Right lobe of liver (tissue), 6 donors: ENCODE measurements at regions not wholly inside any gene's neighbourhood (a gene's known extent, or its start where the extent isn't known, plus 50 kb on each side); places are given as distances from the start of the nearest gene placed in this dataset.
"Not testable (repeated sequence)": the region's sequence is repeated elsewhere in the genome, so short reads cannot be mapped to it uniquely, and the experiment has no call there.

ENCODE experiments used
- ATAC-seq, 4 donors: fragments of 200-7000 bp; cut with Tn5 transposase; one replicate each; pipeline ENCODE4 v1.9.1; 2020; ENCODE audit warnings: mild to moderate bottlenecking in 4 of 4, moderate library complexity in 4 of 4
- DNase-seq, 3 donors: peaks; one replicate each; pipeline ENCODE4 v3.0.0-alpha.2; 2020
- H3K27ac ChIP-seq, 3 donors: fragments of 200-600 bp; one replicate each; pipeline ENCODE4 v1.8.0; 2022
- H3K27me3 ChIP-seq, 2 donors: fragments of 200-600 bp; one replicate each; pipeline ENCODE4 v1.8.0; 2022
- H3K36me3 ChIP-seq, 4 donors: fragments of 200-600 bp; sonication (generic) in 1 of 4; one replicate each; pipeline versions ENCODE4 v1.5.1 to v1.8.0; 2017 to 2022; ENCODE audit warnings: control low read depth in 1 of 4
- H3K4me1 ChIP-seq, 4 donors: fragments of 200-600 bp; sonication (generic) in 1 of 4; one replicate each; pipeline versions ENCODE4 v1.5.1 to v1.8.0; 2017 to 2022; ENCODE audit warnings: control low read depth in 1 of 4
- H3K4me3 ChIP-seq, 3 donors: fragments of 200-600 bp; one replicate each; pipeline ENCODE4 v1.8.0; 2022
- H3K9me3 ChIP-seq, 4 donors: fragments of 200-600 bp; sonication (generic) in 1 of 4; one replicate each; pipeline versions ENCODE4 v1.5.1 to v1.8.0; 2017 to 2022; ENCODE audit warnings: control low read depth in 1 of 4
- CTCF ChIP-seq, 4 donors: fragments of 200-600 bp in 3 of 4; fragments of 450-650 bp in 1 of 4; IDR thresholded peaks; one replicate each; pipeline versions ENCODE4 v1.5.1 to v1.8.0; 2016 to 2022; ENCODE audit warnings: antibody characterized with exemption in 4 of 4, mild to moderate bottlenecking in 2 of 4
- POLR2A ChIP-seq: fragments of 450-650 bp; IDR thresholded peaks from one replicate; pipeline ENCODE4 v1.6.1; 2017; ENCODE audit warnings: antibody characterized with exemption, mild to moderate bottlenecking
- WGBS: methylation state at CpG from one replicate; pipeline ENCODE4 v1.1.6; 2018; ENCODE audit warnings: low coverage, low lambda C conversion rate; ENCODE audit not compliant: insufficient coverage; ENCODE audit errors: missing lambda C conversion rate; 5-methylcytosine and 5-hydroxymethylcytosine counted together
- intact Hi-C, 2 donors: fragments of 100-400 bp; cut with DNase I; formaldehyde crosslinking; loops; one replicate each; pipeline versions ENCODE4 v1.11.2 to v1.14.1; 2022
- donor health status: DM: no; HTN: yes; CAD: no.
- donor health status: DM: no; HTN: no; CAD: no.
- donor health status: DM: no; HTN: no; CAD: no.
- donor health status: DM: no; HTN: yes; CAD: no.
- donor health status: DM: no; HTN: yes; CAD: no.

- H3K9me3 ChIP-seq, result no peaks in the 10 kb centered on the region
- H3K27ac ChIP-seq, result peak overlapping the region; percentile 41 to 59 (median 54)
- intact Hi-C loops, result no loop called here
- peaks cover 0 to 24% (median 0%) of the 10 kb centered on the region in 4 donors for H3K4me1 ChIP-seq
- WGBS, result 2% methylated on average over 2 of the region's 2 CpGs
- peak overlapping the region in 1 of 3 donors; percentile 37 for H3K4me3 ChIP-seq
- DNase-seq (no peak), ATAC-seq (peak; percentile 67 to 83 (median 74))
- H3K36me3 ChIP-seq, result no peaks in the 10 kb centered on the region
- TF ChIP-seq CTCF (IDR thresholded peaks at IDR 0.05) (no peak), POLR2A (no peak)
- no peaks in the 10 kb centered on the region for H3K27me3 ChIP-seq
Measured at GRCh38 chr3:81823882-81824395, 62.5 kb upstream of the GBE1 start.

GRCh38 chr3:81823086-81823485, 61.6 kb upstream of the GBE1 start:
- H3K4me3 ChIP-seq, result no peak overlapping the region
- H3K27me3 ChIP-seq, result no peaks in the 10 kb centered on the region
- H3K4me1 ChIP-seq, result peaks cover 0 to 24% (median 0%) of the 10 kb centered on the region in 4 donors
- no peaks in the 10 kb centered on the region for H3K9me3 ChIP-seq
- DNase-seq, result peak; percentile 55 to 76 (median 72)
- ATAC-seq, result peak; percentile 84 to 96 (median 91)
- no peaks in the 10 kb centered on the region for H3K36me3 ChIP-seq
- no peak for TF ChIP-seq POLR2A
- no peak for TF ChIP-seq CTCF (IDR thresholded peaks at IDR 0.05)
- peak overlapping the region in 2 of 3 donors; percentile 41 to 42 for H3K27ac ChIP-seq
- intact Hi-C loops, result no loop called here
- WGBS, result 68% methylated on average over 3 of the region's 3 CpGs

DNA sequence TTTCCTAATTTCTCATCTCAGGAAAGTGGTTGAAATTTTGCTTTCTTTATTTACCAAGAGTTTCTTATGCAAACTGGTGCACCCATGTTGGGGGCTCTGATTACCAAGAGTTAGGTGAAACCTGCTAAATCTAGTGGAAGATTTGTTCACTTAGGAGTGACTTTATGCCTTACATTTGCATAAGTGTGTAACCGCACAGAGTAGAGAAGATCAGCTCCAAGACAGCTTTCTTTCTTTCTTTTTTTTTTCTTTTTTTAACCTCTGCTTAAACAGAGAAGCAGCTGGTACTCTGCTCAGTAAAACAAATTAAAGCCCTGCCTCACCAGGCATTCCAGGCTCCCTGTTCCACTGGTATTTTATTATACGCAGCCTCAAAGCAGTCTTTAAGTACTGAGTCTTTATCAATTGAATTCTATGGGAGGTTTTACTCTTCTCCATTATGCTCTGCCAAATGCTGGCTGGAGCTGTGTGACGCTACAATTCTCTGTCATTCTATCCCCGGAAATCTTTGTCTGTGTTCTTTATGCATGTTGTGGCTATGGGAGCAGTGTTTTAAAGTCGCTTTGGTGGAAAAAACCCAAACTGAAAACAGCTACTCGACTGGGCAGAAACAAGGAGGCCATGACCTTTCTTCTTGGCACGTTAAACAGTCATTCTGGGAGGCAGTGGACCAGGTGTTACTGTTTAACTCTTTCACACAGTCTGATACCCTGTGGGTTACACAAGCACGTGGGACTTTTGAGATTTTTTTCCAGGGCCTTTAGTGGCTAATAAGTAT, 55.2 kb upstream of the GBE1 start:
- intact Hi-C loops, result no loop called here
- Histone ChIP-seq H3K4me3 (peak overlapping the region in 2 of 3 donors; percentile 10 to 34), H3K4me1 (peaks cover 0 to 12% (median 4%) of the 10 kb centered on the region in 4 donors), H3K27ac (peak overlapping the region; percentile 56 to 75 (median 71)), H3K9me3 (no peaks in the 10 kb centered on the region), H3K36me3 (no peaks in the 10 kb centered on the region), H3K27me3 (no peaks in the 10 kb centered on the region)
- WGBS, result 34% methylated on average over 8 of the region's 8 CpGs
- DNase-seq, result peak in 1 of 3 donors; percentile 72
- no peak for TF ChIP-seq CTCF (IDR thresholded peaks at IDR 0.05)
- no peak for TF ChIP-seq POLR2A
- peak; percentile 98 to 100 (median 98) for ATAC-seq

DNA sequence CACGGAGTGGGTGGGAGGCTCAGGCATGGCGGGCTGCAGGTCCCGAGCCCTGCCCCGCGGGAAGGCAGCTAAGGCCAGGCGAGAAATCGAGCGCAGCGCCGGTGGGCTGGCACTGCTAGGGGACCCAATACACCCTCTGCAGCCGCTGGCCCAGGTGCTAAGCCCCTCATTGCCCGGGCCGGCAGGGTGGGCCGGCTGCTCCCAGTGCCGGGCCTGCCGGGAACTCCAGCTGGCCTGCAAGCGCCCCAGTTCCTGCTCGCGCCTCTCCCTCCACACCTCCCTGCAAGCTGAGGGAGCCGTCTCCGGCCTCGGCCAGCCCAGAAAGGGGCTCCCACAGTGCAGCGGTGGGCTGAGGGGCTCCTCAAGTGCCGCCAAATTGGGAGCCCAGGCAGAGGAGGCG, 50.7 kb upstream of the GBE1 start:
- H3K9me3 ChIP-seq, H3K27me3 ChIP-seq, H3K4me3 ChIP-seq, H3K27ac ChIP-seq, DNase-seq, ATAC-seq, H3K36me3 ChIP-seq, intact Hi-C loops: not testable (repeated sequence)
- H3K4me1 ChIP-seq, result peaks cover 0 to 17% (median 8%) of the 10 kb centered on the region in 4 donors
- no CpG with 5 or more reads among the region's 25 CpGs for WGBS
